Inferior parietal cortex (tissue), 1 donor: ENCODE measurements at regions not wholly inside any gene's neighbourhood (a gene's known extent, or its start where the extent isn't known, plus 50 kb on each side); places are given as distances from the start of the nearest gene placed in this dataset.

Source experiments
- DNase-seq: peaks from one replicate; pipeline ENCODE4 v3.0.0-alpha.2; 2016; ENCODE audit errors: extremely low spot score

GRCh38 chr1:201769072-201769471 lies 59.9 kb upstream of the IPO9 start:
- no peak for DNase-seq

- peak; percentile 93 for DNase-seq
These were observed 59.0 kb upstream of the IPO9 start for GRCh38 chr1:201769966-201770365.

GRCh38 chr1:201771466-201771865 lies 57.5 kb upstream of the IPO9 start:
- DNase-seq = no peak

GRCh38 chr1:201772178-201772577 lies 56.8 kb upstream of the IPO9 start:
- no peak for DNase-seq

GRCh38 chr1:201773764-201774163 lies 55.2 kb upstream of the IPO9 start:
- DNase-seq = no peak

- no peak for DNase-seq
These were observed 54.6 kb upstream of the IPO9 start for GRCh38 chr1:201774224-201774982.

- no peak for DNase-seq
These were observed 54.0 kb upstream of the IPO9 start for GRCh38 chr1:201774983-201775344.

GRCh38 chr1:201775380-201775779 lies 53.6 kb upstream of the IPO9 start:
- no peak for DNase-seq

- DNase-seq = peak; percentile 27
These were observed 50.5 kb upstream of the IPO9 start for GRCh38 chr1:201778279-201779065.
